ENCODE measurements at regions not wholly inside any gene's neighbourhood (a gene's known extent, or its start where the extent isn't known, plus 50 kb on each side); places are given as distances from the start of the nearest gene placed in this dataset.

- no peak for TF ChIP-seq POLR2A (IDR thresholded peaks at IDR 0.05)
- TF ChIP-seq CTCF (IDR thresholded peaks at IDR 0.05): no peak
Measured at GRCh38 chr2:238518172-238518820, 91.6 kb downstream of the ASB1 start.
